Activated CD8-positive, alpha-beta T cell treated with anti-CD3 and anti-CD28 coated beads for 36 hours (primary cell): ENCODE measurements at regions not wholly inside any gene's neighbourhood (a gene's known extent, or its start where the extent isn't known, plus 50 kb on each side); places are given as distances from the start of the nearest gene placed in this dataset.
A peak's percentile ranks its signal among the peaks of the same experiment; 100 is the strongest.

Experiments used
- ATAC-seq: fragments of 200-7000 bp; cut with Tn5 transposase; one replicate; pipeline ENCODE4 v1.10.0; 2021; ENCODE audit warnings: mild to moderate bottlenecking, moderate library complexity
- CTCF ChIA-PET: fragments of 350-600 bp; sonication (Branson Sonifier 250); formaldehyde crosslinking; loops from one replicate; lab custom pipeline; 2021; ENCODE audit warnings: antibody characterized with exemption; lab: Charles Lee
- POLR2A ChIA-PET: fragments of 350-600 bp; sonication (Branson Sonifier 250); formaldehyde crosslinking; loops from one replicate; lab custom pipeline; 2021; ENCODE audit warnings: antibody characterized with exemption; lab: Charles Lee
- DNase-seq: peaks from one replicate; pipeline ENCODE4 v3.0.0-alpha.2; 2020
- H3K27ac Mint-ChIP-seq: one replicate; pipeline ENCODE4 v1.8.0; 2021; ENCODE audit warnings: mild to moderate bottlenecking, mixed read lengths
- H3K27me3 Mint-ChIP-seq: one replicate; pipeline ENCODE4 v1.8.0; 2021; ENCODE audit warnings: mixed read lengths
- H3K36me3 Mint-ChIP-seq: one replicate; pipeline ENCODE4 v1.8.0; 2021; ENCODE audit warnings: low read depth, mixed read lengths
- H3K4me1 Mint-ChIP-seq: one replicate; pipeline ENCODE4 v1.8.0; 2021; ENCODE audit warnings: low read depth, mixed read lengths
- H3K4me3 Mint-ChIP-seq: one replicate; pipeline ENCODE4 v1.8.0; 2021; ENCODE audit warnings: mild to moderate bottlenecking, moderate library complexity, mixed read lengths
- H3K9me3 Mint-ChIP-seq: one replicate; pipeline ENCODE4 v1.8.0; 2021; ENCODE audit warnings: mixed read lengths
- CTCF ChIP-seq: fragments of 200-600 bp; IDR thresholded peaks from one replicate; pipeline ENCODE4 v1.8.0; 2022; ENCODE audit warnings: antibody characterized with exemption, mild to moderate bottlenecking
- intact Hi-C: fragments of 100-400 bp; cut with micrococcal nuclease; formaldehyde crosslinking; loops from one replicate; pipeline ENCODE4 v1.10.0; 2022

GRCh38 chr2:199603721-199604291 is 146.1 kb upstream of the SATB2 start:
- DNase-seq (no peak), ATAC-seq (no peak)
- CTCF ChIA-PET = no interaction called here
- intact Hi-C loops = no loop called here
- Mint-ChIP-seq H3K27ac (no peak overlapping the region), H3K9me3 (no peaks in the 10 kb centered on the region), H3K4me1 (no peaks in the 10 kb centered on the region), H3K4me3 (no peak overlapping the region), H3K27me3 (peaks cover 3% of the 10 kb centered on the region), H3K36me3 (no peaks in the 10 kb centered on the region)
- POLR2A ChIA-PET = no interaction called here
- no peak for TF ChIP-seq CTCF

- H3K4me1 Mint-ChIP-seq = no peaks in the 10 kb centered on the region
- intact Hi-C loops = no loop called here
- H3K27me3 Mint-ChIP-seq = peaks cover 3% of the 10 kb centered on the region
- ChIA-PET POLR2A (no interaction called here), CTCF (interaction anchor here (1.6 kb wide), 1 partner anchor 137 kb away, joined by 6 read pairs; no protein-coding TSS in a partner anchor)
- no peak overlapping the region for H3K4me3 Mint-ChIP-seq
- no peak for TF ChIP-seq CTCF
- no peaks in the 10 kb centered on the region for H3K36me3 Mint-ChIP-seq
- no peak overlapping the region for H3K27ac Mint-ChIP-seq
- H3K9me3 Mint-ChIP-seq = no peaks in the 10 kb centered on the region
- DNase-seq (no peak), ATAC-seq (no peak)
Observed at GRCh38 chr2:199602896-199603717, 145.4 kb upstream of the SATB2 start.

- DNase-seq (peak; percentile 6), ATAC-seq (no peak)
- intact Hi-C loops = no loop called here
- ChIA-PET POLR2A (no interaction called here), CTCF (interaction anchor here (0.6 to 1.6 kb wide), 2 partner anchors 39 to 137 kb away, joined by 4 to 6 read pairs; no protein-coding TSS in a partner anchor)
- no peak for TF ChIP-seq CTCF
- Mint-ChIP-seq H3K4me1 (no peaks in the 10 kb centered on the region), H3K4me3 (no peak overlapping the region), H3K27ac (no peak overlapping the region), H3K36me3 (no peaks in the 10 kb centered on the region), H3K9me3 (no peaks in the 10 kb centered on the region), H3K27me3 (peaks cover 3% of the 10 kb centered on the region)
Observed at GRCh38 chr2:199602271-199602895, 144.6 kb upstream of the SATB2 start.

GRCh38 chr2:199596549-199596948 is 138.8 kb upstream of the SATB2 start:
- Mint-ChIP-seq H3K27ac (no peak overlapping the region), H3K4me3 (no peak overlapping the region), H3K4me1 (no peaks in the 10 kb centered on the region), H3K27me3 (peaks cover 2% of the 10 kb centered on the region), H3K36me3 (no peaks in the 10 kb centered on the region), H3K9me3 (no peaks in the 10 kb centered on the region)
- ATAC-seq (no peak), DNase-seq (no peak)
- peak; percentile 21 for TF ChIP-seq CTCF
- intact Hi-C loops = loop anchor here (10.0 kb wide), 1 partner anchor 138 kb away; no protein-coding TSS in a partner anchor
- POLR2A ChIA-PET = no interaction called here
- CTCF ChIA-PET = interaction anchor here (1.4 to 1.8 kb wide), 4 partner anchors 10 to 203 kb away, joined by 3 to 7 read pairs (median 6); no protein-coding TSS in a partner anchor
